ENCODE measurements at regions not wholly inside any gene's neighbourhood (a gene's known extent, or its start where the extent isn't known, plus 50 kb on each side); places are given as distances from the start of the nearest gene placed in this dataset.
"Not testable (repeated sequence)": the region's sequence is repeated elsewhere in the genome, so short reads cannot be mapped to it uniquely, and the experiment has no call there.

GRCh38 chr7:119096683-119097082 lies 872.2 kb downstream of the ANKRD7 start:
- Histone ChIP-seq H3K79me2 (replicated peaks; ENCODE audit: insufficient read depth, low read length) (no peaks in the 10 kb centered on the region), H3K4me2 (ENCODE audit: low read length) (no peak overlapping the region), H3K27me3 (ENCODE audit: insufficient read depth, low read depth, low read length) (no peaks in the 10 kb centered on the region), H2AFZ (ENCODE audit: low read depth, low read length) (no peak overlapping the region), H3F3A (ENCODE audit: insufficient read depth, low read length, poor library complexity, severe bottlenecking) (no peaks in the 10 kb centered on the region), H3K9ac (ENCODE audit: low read length) (no peak overlapping the region), H4K20me1 (ENCODE audit: insufficient read depth) (no peaks in the 10 kb centered on the region), H3K9me2 (ENCODE audit: insufficient read depth, low read length) (no peaks in the 10 kb centered on the region), H3K4me3 (ENCODE audit: low read length) (no peak overlapping the region), H3K9me3 (ENCODE audit: low read length) (no peaks in the 10 kb centered on the region), H3K27ac (ENCODE audit: low read length) (no peak overlapping the region), H3K36me3 (ENCODE audit: insufficient read depth, low read length) (no peaks in the 10 kb centered on the region)
- TF ChIP-seq MXI1 (conservative IDR thresholded peaks at IDR 0.05; ENCODE audit: poor library complexity, severe bottlenecking) (no peak), SMC3 (conservative IDR thresholded peaks at IDR 0.05; ENCODE audit: poor library complexity) (no peak)

- not testable (repeated sequence) for H4K20me1 ChIP-seq (ENCODE audit: insufficient read depth); H3K36me3 ChIP-seq (ENCODE audit: insufficient read depth, low read length); H2AFZ ChIP-seq (ENCODE audit: low read depth, low read length); H3K4me3 ChIP-seq (ENCODE audit: low read length); H3K9me3 ChIP-seq (ENCODE audit: low read length); H3K9ac ChIP-seq (ENCODE audit: low read length); H3K27ac ChIP-seq (ENCODE audit: low read length); H3F3A ChIP-seq (ENCODE audit: insufficient read depth, low read length, poor library complexity, severe bottlenecking); H3K9me2 ChIP-seq (ENCODE audit: insufficient read depth, low read length); H3K27me3 ChIP-seq (ENCODE audit: insufficient read depth, low read depth, low read length); H3K79me2 ChIP-seq (replicated peaks; ENCODE audit: insufficient read depth, low read length); H3K4me2 ChIP-seq (ENCODE audit: low read length)
Observed at GRCh38 chr7:119100611-119101258, 876.2 kb downstream of the ANKRD7 start.

GRCh38 chr7:119102291-119102690 lies 877.8 kb downstream of the ANKRD7 start:
- H3K9ac ChIP-seq (ENCODE audit: low read length) = no peak overlapping the region
- no peaks in the 10 kb centered on the region for H3K79me2 ChIP-seq (replicated peaks; ENCODE audit: insufficient read depth, low read length)
- H3F3A ChIP-seq (ENCODE audit: insufficient read depth, low read length, poor library complexity, severe bottlenecking) = no peaks in the 10 kb centered on the region
- H2AFZ ChIP-seq (ENCODE audit: low read depth, low read length) = no peak overlapping the region
- no peaks in the 10 kb centered on the region for H3K9me2 ChIP-seq (ENCODE audit: insufficient read depth, low read length)
- H3K27ac ChIP-seq (ENCODE audit: low read length) = no peak overlapping the region
- no peaks in the 10 kb centered on the region for H3K36me3 ChIP-seq (ENCODE audit: insufficient read depth, low read length)
- no peaks in the 10 kb centered on the region for H3K27me3 ChIP-seq (ENCODE audit: insufficient read depth, low read depth, low read length)
- H3K4me3 ChIP-seq (ENCODE audit: low read length) = no peak overlapping the region
- H3K4me2 ChIP-seq (ENCODE audit: low read length) = no peak overlapping the region
- H4K20me1 ChIP-seq (ENCODE audit: insufficient read depth) = no peaks in the 10 kb centered on the region
- no peaks in the 10 kb centered on the region for H3K9me3 ChIP-seq (ENCODE audit: low read length)
- TF ChIP-seq POLR2AphosphoS5 (IDR thresholded peaks at IDR 0.05) = peak; percentile 45
- TF ChIP-seq MXI1 (conservative IDR thresholded peaks at IDR 0.05; ENCODE audit: poor library complexity, severe bottlenecking) = no peak
- peak; percentile 13 for TF ChIP-seq EP300 (conservative IDR thresholded peaks at IDR 0.05; ENCODE audit: poor library complexity, severe bottlenecking)

DNA sequence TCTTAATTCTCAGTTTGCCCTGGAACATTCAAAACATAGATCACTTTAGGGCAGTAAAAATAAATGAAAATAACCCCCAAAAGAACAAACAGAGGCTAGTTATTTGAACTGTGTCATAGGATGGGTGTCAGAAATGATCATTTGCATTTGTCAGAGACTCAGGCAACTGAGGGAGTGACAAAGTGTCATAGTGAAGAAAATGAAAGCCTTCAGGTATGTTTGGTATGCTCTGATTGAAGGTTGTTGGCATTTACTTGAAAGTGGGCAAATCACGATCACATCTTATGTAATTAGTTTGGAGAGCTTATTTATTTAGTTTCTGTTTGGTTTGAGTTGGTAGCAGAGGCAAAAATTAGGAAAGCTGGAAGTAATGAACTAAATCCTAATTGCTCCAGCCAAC lies 880.9 kb downstream of the ANKRD7 start:
- Histone ChIP-seq H3K4me2 (ENCODE audit: low read length) (no peak overlapping the region), H2AFZ (ENCODE audit: low read depth, low read length) (no peak overlapping the region), H4K20me1 (ENCODE audit: insufficient read depth) (no peaks in the 10 kb centered on the region), H3K27me3 (ENCODE audit: insufficient read depth, low read depth, low read length) (no peaks in the 10 kb centered on the region), H3K79me2 (replicated peaks; ENCODE audit: insufficient read depth, low read length) (no peaks in the 10 kb centered on the region), H3K4me3 (ENCODE audit: low read length) (no peak overlapping the region), H3K27ac (ENCODE audit: low read length) (no peak overlapping the region), H3K9ac (ENCODE audit: low read length) (no peak overlapping the region), H3K9me3 (ENCODE audit: low read length) (no peaks in the 10 kb centered on the region), H3K36me3 (ENCODE audit: insufficient read depth, low read length) (no peaks in the 10 kb centered on the region), H3F3A (ENCODE audit: insufficient read depth, low read length, poor library complexity, severe bottlenecking) (no peaks in the 10 kb centered on the region), H3K9me2 (ENCODE audit: insufficient read depth, low read length) (no peaks in the 10 kb centered on the region)
- TF ChIP-seq REST (IDR thresholded peaks at IDR 0.05; ENCODE audit: borderline replicate concordance) = no peak
- TF ChIP-seq EP300 (conservative IDR thresholded peaks at IDR 0.05; ENCODE audit: poor library complexity, severe bottlenecking) = peak; percentile 84

All from neural cell (in vitro differentiated cells).